ENCODE measurements at regions not wholly inside any gene's neighbourhood (a gene's known extent, or its start where the extent isn't known, plus 50 kb on each side); places are given as distances from the start of the nearest gene placed in this dataset.

- Mint-ChIP-seq H3K9me3 (no peaks in the 10 kb centered on the region), H3K27me3 (ENCODE audit: low read depth) (peaks cover 2% of the 10 kb centered on the region), H3K4me1 (peaks cover 9% of the 10 kb centered on the region), H3K36me3 (ENCODE audit: low read depth) (no peaks in the 10 kb centered on the region), H3K4me3 (no peak overlapping the region), H3K27ac (ENCODE audit: unreplicated experiment) (no peak overlapping the region)
- TF ChIP-seq CTCF (conservative IDR thresholded peaks at IDR 0.05): no peak
- DNase-seq (ENCODE audit: low read depth, low spot score): no peak
These were observed 183.5 kb upstream of the FAM3C start for GRCh38 chr7:121579639-121580038.

- H3K27me3 Mint-ChIP-seq (ENCODE audit: low read depth): peaks cover 2% of the 10 kb centered on the region
- H3K36me3 Mint-ChIP-seq (ENCODE audit: low read depth): no peaks in the 10 kb centered on the region
- H3K9me3 Mint-ChIP-seq: no peaks in the 10 kb centered on the region
- DNase-seq (ENCODE audit: low read depth, low spot score): no peak
- no peak for TF ChIP-seq CTCF (conservative IDR thresholded peaks at IDR 0.05)
- H3K4me1 Mint-ChIP-seq: peaks cover 14% of the 10 kb centered on the region
- H3K4me3 Mint-ChIP-seq: no peak overlapping the region
- no peak overlapping the region for H3K27ac Mint-ChIP-seq (ENCODE audit: unreplicated experiment)
These were observed 182.6 kb upstream of the FAM3C start for GRCh38 chr7:121578669-121579068.

GRCh38 chr7:121576148-121576917, 180.2 kb upstream of the FAM3C start:
- H3K4me3 Mint-ChIP-seq: no peak overlapping the region
- H3K9me3 Mint-ChIP-seq: no peaks in the 10 kb centered on the region
- no peak for DNase-seq (ENCODE audit: low read depth, low spot score)
- no peak overlapping the region for H3K27ac Mint-ChIP-seq (ENCODE audit: unreplicated experiment)
- no peaks in the 10 kb centered on the region for H3K27me3 Mint-ChIP-seq (ENCODE audit: low read depth)
- H3K4me1 Mint-ChIP-seq: peaks cover 10% of the 10 kb centered on the region
- TF ChIP-seq CTCF (conservative IDR thresholded peaks at IDR 0.05): no peak
- H3K36me3 Mint-ChIP-seq (ENCODE audit: low read depth): no peaks in the 10 kb centered on the region

GRCh38 chr7:121575194-121575765, 179.2 kb upstream of the FAM3C start:
- no peak for DNase-seq (ENCODE audit: low read depth, low spot score)
- H3K4me3 Mint-ChIP-seq: no peak overlapping the region
- no peak for TF ChIP-seq CTCF (conservative IDR thresholded peaks at IDR 0.05)
- H3K27ac Mint-ChIP-seq (ENCODE audit: unreplicated experiment): no peak overlapping the region
- H3K27me3 Mint-ChIP-seq (ENCODE audit: low read depth): no peaks in the 10 kb centered on the region
- peaks cover 10% of the 10 kb centered on the region for H3K4me1 Mint-ChIP-seq
- H3K9me3 Mint-ChIP-seq: no peaks in the 10 kb centered on the region
- H3K36me3 Mint-ChIP-seq (ENCODE audit: low read depth): no peaks in the 10 kb centered on the region

- no peak for TF ChIP-seq CTCF (conservative IDR thresholded peaks at IDR 0.05)
- peaks cover 2% of the 10 kb centered on the region for H3K9me3 Mint-ChIP-seq
- H3K27me3 Mint-ChIP-seq (ENCODE audit: low read depth): no peaks in the 10 kb centered on the region
- H3K27ac Mint-ChIP-seq (ENCODE audit: unreplicated experiment): no peak overlapping the region
- peaks cover 10% of the 10 kb centered on the region for H3K4me1 Mint-ChIP-seq
- no peak overlapping the region for H3K4me3 Mint-ChIP-seq
- H3K36me3 Mint-ChIP-seq (ENCODE audit: low read depth): no peaks in the 10 kb centered on the region
- DNase-seq (ENCODE audit: low read depth, low spot score): no peak
These were observed 178.0 kb upstream of the FAM3C start for GRCh38 chr7:121574109-121574508.

Measured in neural crest cell (in vitro differentiated cells).